Gastrocnemius medialis (tissue), 4 donors: ENCODE measurements at regions not wholly inside any gene's neighbourhood (a gene's known extent, or its start where the extent isn't known, plus 50 kb on each side); places are given as distances from the start of the nearest gene placed in this dataset.

Experiments used
- ATAC-seq, 2 donors: fragments of 150-250 bp; one replicate each; pipeline ENCODE4 v1.9.1; 2016
- DNase-seq, 2 donors: peaks; one replicate each; pipeline ENCODE4 v3.0.0-alpha.2; 2019
- H3K27ac ChIP-seq, 4 donors: fragments of 200-600 bp; sonication (generic); 1 replicate in 1 of 4; 2 replicates in 3 of 4; pipeline ENCODE4 v1.5.1; 2016 to 2018; ENCODE audit warnings: mild to moderate bottlenecking in 2 of 4, moderate library complexity in 1 of 4
- H3K27me3 ChIP-seq, 3 donors: fragments of 200-600 bp; sonication (generic) in 2 of 3; 1 replicate in 1 of 3; 2 replicates in 2 of 3; pipeline versions ENCODE4 v1.5.1 to v1.6.0; 2016 to 2019; ENCODE audit warnings: mild to moderate bottlenecking in 1 of 3, moderate library complexity in 1 of 3
- H3K36me3 ChIP-seq, 2 donors: fragments of 200-600 bp; sonication (generic) in 1 of 2; one replicate each; pipeline ENCODE4 v1.5.1; 2017 to 2018
- H3K4me1 ChIP-seq, 2 donors: fragments of 200-600 bp; sonication (generic) in 1 of 2; one replicate each; pipeline ENCODE4 v1.5.1; 2016 to 2017; ENCODE audit warnings: mild to moderate bottlenecking in 2 of 2
- H3K4me3 ChIP-seq, 4 donors: fragments of 200-600 bp; sonication (generic) in 3 of 4; 1 replicate in 1 of 4; 2 replicates in 3 of 4; pipeline ENCODE4 v1.5.1; 2016 to 2019; ENCODE audit warnings: mild to moderate bottlenecking in 2 of 4
- H3K9me3 ChIP-seq, 3 donors: fragments of 200-600 bp; sonication (generic) in 2 of 3; 1 replicate in 1 of 3; 2 replicates in 2 of 3; pipeline ENCODE4 v1.5.1; 2016 to 2019
- POLR2A ChIP-seq, 2 donors: fragments of 450-650 bp; IDR thresholded peaks; one replicate each; pipeline ENCODE4 v1.6.1; 2017; ENCODE audit warnings: antibody characterized with exemption in 2 of 2, mild to moderate bottlenecking in 2 of 2, moderate library complexity in 2 of 2
- in situ Hi-C, 4 donors: fragments of 200-750 bp; cut with MboI; loops; one replicate each; pipeline versions ENCODE4 v1.15.0 to v1.8.0; 2017; ENCODE audit warnings: low sequenced_read_pairs in 4 of 4
- intact Hi-C: fragments of 100-400 bp; cut with DNase I; formaldehyde crosslinking; loops from one replicate; pipeline ENCODE4 v1.15.1; 2023; ENCODE audit warnings: low total_unique reads
- TF ChIP-seq, protein P1 (sequence below), 5 experiments: fragments of 450-650 bp in 3 of 5; fragments of 200-600 bp in 2 of 5; sonication (generic) in 2 of 5; IDR thresholded peaks in 4 of 5; conservative IDR thresholded peaks in 1 of 5; 1 replicate in 4 of 5; 2 replicates in 1 of 5; pipeline ENCODE4 v1.5.1; 2016 to 2019; ENCODE audit warnings: antibody characterized with exemption in 5 of 5, mild to moderate bottlenecking in 3 of 5, moderate library complexity in 3 of 5

DNA sequence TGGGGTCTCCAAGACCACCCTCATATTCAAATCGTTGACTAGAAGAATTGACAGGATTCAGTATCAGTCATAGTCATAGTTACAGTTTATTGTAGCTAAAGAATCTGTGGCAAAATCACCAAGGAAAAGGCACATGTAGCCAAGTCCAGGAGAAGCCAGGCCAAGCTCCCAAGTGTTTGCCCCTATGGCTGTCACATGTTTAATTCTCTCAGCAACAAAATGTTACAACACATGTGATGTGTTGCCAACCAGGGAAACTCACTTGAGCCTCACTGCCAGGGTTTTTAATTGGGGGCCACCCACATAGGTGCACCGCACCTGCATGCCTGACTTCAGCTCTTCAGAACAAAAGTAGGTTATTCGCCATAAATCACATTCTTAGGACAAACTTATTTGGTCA, 1030.9 kb upstream of the CELF2 start:
- Histone ChIP-seq H3K27ac (no peak overlapping the region), H3K4me3 (no peak overlapping the region), H3K27me3 (no peaks in the 10 kb centered on the region), H3K4me1 (no peaks in the 10 kb centered on the region), H3K9me3 (no peaks in the 10 kb centered on the region), H3K36me3 (no peaks in the 10 kb centered on the region)
- no peak for TF ChIP-seq POLR2A (IDR thresholded peaks at IDR 0.05)
- in situ Hi-C loops: no loop called here
- intact Hi-C loops: no loop called here
- DNase-seq: no peak
- ATAC-seq: no peak

DNA sequence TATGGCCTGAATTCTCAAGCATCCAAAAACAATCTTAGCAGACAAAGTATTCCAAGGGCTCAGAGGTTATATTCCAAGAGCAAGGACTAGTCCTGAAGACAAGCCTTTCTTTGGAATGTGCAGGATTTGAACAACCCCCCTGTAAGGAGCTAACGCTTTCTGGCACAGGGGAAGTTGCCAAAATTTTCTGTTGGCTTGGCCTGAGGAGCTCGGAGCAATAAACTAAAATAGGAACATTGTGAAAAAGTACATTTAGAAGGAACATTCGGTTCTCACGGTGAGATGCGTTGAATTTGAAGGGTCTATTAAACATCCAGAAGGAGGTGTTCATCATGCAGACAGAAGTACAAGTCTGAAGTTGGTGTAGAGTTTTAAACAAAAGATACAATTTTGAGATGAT, 1030.5 kb upstream of the CELF2 start:
- Histone ChIP-seq H3K9me3 (no peaks in the 10 kb centered on the region), H3K27ac (no peak overlapping the region), H3K27me3 (no peaks in the 10 kb centered on the region), H3K4me1 (no peaks in the 10 kb centered on the region), H3K36me3 (no peaks in the 10 kb centered on the region), H3K4me3 (no peak overlapping the region)
- intact Hi-C loops (no loop called here), in situ Hi-C loops (no loop called here)
- no peak for TF ChIP-seq POLR2A (IDR thresholded peaks at IDR 0.05)
- TF ChIP-seq, protein P1, sequence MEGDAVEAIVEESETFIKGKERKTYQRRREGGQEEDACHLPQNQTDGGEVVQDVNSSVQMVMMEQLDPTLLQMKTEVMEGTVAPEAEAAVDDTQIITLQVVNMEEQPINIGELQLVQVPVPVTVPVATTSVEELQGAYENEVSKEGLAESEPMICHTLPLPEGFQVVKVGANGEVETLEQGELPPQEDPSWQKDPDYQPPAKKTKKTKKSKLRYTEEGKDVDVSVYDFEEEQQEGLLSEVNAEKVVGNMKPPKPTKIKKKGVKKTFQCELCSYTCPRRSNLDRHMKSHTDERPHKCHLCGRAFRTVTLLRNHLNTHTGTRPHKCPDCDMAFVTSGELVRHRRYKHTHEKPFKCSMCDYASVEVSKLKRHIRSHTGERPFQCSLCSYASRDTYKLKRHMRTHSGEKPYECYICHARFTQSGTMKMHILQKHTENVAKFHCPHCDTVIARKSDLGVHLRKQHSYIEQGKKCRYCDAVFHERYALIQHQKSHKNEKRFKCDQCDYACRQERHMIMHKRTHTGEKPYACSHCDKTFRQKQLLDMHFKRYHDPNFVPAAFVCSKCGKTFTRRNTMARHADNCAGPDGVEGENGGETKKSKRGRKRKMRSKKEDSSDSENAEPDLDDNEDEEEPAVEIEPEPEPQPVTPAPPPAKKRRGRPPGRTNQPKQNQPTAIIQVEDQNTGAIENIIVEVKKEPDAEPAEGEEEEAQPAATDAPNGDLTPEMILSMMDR (IDR thresholded peaks at IDR 0.05 in 4 of 5, conservative IDR thresholded peaks at IDR 0.05 in 1 of 5): no peak
- DNase-seq: no peak
- no peak for ATAC-seq

DNA sequence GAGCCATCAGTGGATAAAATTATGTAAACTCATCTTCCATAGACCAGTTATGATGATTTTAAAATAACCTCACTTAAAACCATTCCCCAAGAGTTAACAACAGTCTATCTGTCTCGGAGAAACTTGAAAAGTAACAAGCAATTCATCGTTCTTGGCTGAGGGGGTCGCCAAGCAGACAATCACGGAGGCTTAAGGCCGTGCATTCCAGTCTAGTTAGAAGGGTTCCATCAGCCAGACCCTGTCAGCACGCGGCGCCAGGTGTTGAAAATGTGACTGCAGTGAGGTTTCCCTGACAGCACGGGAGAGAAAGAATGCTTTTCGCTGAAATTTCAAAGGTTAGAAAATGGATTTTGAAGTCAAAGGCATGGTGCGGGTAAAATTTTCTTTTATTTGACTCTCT, 1025.0 kb upstream of the CELF2 start:
- TF ChIP-seq, protein P1 (IDR thresholded peaks at IDR 0.05 in 4 of 5, conservative IDR thresholded peaks at IDR 0.05 in 1 of 5): no peak
- TF ChIP-seq POLR2A (IDR thresholded peaks at IDR 0.05): no peak
- no peak for ATAC-seq

DNA sequence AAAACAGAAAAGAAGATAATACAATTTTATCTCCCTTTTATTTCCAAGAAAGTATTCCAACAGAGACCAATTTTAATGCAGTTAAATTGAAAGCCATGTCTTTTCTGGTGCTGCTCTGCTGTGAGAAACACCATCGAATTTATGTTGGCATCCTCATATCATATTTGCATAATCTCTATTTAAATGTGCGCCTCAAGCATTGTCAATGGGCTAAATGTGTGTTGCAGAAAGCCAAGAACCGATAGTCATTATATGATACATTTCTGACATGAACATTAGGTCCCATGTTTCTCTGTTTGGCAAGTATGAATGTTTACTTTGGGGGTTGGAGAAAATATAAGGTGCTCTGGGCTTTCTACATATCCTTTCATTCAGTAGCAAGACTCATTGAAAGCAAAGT, 1023.5 kb upstream of the CELF2 start:
- Histone ChIP-seq H3K36me3 (no peaks in the 10 kb centered on the region), H3K4me1 (no peaks in the 10 kb centered on the region), H3K9me3 (no peaks in the 10 kb centered on the region), H3K27ac (no peak overlapping the region), H3K27me3 (no peaks in the 10 kb centered on the region), H3K4me3 (no peak overlapping the region)
- TF ChIP-seq, protein P1 (IDR thresholded peaks at IDR 0.05 in 4 of 5, conservative IDR thresholded peaks at IDR 0.05 in 1 of 5): no peak
- no peak for TF ChIP-seq POLR2A (IDR thresholded peaks at IDR 0.05)
- no peak for ATAC-seq
- intact Hi-C loops: no loop called here
- DNase-seq: no peak
- in situ Hi-C loops: no loop called here

More for the DNA sequence above, 1025.0 kb upstream of the CELF2 start:
- Histone ChIP-seq H3K9me3 (no peaks in the 10 kb centered on the region), H3K27ac (no peak overlapping the region), H3K4me1 (no peaks in the 10 kb centered on the region), H3K36me3 (no peaks in the 10 kb centered on the region), H3K27me3 (no peaks in the 10 kb centered on the region), H3K4me3 (no peak overlapping the region)
- no peak for DNase-seq
- intact Hi-C loops: no loop called here
- in situ Hi-C loops: no loop called here

DNA sequence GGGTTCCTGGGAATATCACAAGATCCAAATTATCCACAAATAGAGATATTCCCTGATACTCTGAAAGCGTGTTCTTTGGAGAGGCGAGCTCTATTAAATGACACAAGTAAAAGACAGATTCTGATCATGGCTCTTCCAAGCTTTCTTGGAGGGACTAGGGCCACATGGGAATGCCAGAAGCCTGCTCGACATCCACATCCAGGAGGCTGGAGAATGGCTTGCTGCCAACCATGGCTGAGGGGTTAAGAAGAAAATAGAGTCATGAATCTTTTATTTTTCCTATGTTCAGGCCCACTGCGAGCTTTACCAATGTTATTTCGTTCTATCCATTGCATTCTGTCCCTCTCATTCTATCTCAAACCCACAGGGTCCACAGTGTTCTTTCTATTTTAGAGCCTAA, 1018.0 kb upstream of the CELF2 start:
- in situ Hi-C loops: no loop called here
- Histone ChIP-seq H3K4me3 (no peak overlapping the region), H3K9me3 (no peaks in the 10 kb centered on the region), H3K36me3 (no peaks in the 10 kb centered on the region), H3K27me3 (no peaks in the 10 kb centered on the region), H3K4me1 (no peaks in the 10 kb centered on the region), H3K27ac (no peak overlapping the region)
- DNase-seq: no peak
- TF ChIP-seq POLR2A (IDR thresholded peaks at IDR 0.05): no peak
- TF ChIP-seq, protein P1 (IDR thresholded peaks at IDR 0.05 in 4 of 5, conservative IDR thresholded peaks at IDR 0.05 in 1 of 5): no peak
- intact Hi-C loops: no loop called here
- no peak for ATAC-seq
